ENCODE measurements at regions not wholly inside any gene's neighbourhood (a gene's known extent, or its start where the extent isn't known, plus 50 kb on each side); places are given as distances from the start of the nearest gene placed in this dataset.

DNA sequence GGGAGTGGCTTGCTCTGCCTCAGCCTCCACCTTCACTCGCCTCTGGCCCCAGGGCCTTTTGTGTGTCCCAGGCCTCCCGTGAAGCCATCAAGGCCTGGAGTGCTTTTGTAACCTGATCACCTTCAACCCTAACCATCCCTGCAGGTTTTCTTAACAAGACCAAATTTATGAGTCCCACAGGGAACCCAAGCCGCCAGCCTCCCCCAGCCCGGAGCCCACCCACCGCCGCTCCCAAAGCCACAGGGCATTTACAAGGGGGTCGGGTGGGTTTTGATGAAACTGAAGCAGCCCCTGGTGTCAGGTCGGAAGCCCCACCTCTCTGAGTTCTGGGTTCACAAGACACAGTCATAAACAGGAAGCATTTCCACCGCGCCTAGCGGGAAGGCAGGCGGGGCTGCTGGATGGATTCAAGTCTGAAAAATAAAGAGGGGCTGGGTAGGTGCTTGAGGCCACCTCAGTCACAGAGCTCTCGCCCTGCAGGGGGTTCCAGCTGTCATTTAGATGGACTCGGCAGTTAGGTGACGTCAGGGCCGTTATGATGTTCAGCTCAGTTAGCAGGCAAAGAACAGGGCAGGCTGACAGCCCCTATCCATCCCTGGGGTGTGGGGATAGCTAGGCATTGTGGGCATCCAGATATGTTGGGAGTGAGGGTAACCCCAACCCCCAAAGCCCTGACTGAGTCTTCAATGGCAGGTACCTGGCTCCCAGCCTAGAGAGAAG, 128.5 kb downstream of the BCOR start:
- TF ChIP-seq, protein P1, sequence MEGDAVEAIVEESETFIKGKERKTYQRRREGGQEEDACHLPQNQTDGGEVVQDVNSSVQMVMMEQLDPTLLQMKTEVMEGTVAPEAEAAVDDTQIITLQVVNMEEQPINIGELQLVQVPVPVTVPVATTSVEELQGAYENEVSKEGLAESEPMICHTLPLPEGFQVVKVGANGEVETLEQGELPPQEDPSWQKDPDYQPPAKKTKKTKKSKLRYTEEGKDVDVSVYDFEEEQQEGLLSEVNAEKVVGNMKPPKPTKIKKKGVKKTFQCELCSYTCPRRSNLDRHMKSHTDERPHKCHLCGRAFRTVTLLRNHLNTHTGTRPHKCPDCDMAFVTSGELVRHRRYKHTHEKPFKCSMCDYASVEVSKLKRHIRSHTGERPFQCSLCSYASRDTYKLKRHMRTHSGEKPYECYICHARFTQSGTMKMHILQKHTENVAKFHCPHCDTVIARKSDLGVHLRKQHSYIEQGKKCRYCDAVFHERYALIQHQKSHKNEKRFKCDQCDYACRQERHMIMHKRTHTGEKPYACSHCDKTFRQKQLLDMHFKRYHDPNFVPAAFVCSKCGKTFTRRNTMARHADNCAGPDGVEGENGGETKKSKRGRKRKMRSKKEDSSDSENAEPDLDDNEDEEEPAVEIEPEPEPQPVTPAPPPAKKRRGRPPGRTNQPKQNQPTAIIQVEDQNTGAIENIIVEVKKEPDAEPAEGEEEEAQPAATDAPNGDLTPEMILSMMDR (IDR thresholded peaks at IDR 0.05) = no peak
- TF ChIP-seq POLR2A (IDR thresholded peaks at IDR 0.05) = no peak

Measured in body of pancreas (tissue), 4 donors.